HCT116 (cell line): ENCODE measurements at regions not wholly inside any gene's neighbourhood (a gene's known extent, or its start where the extent isn't known, plus 50 kb on each side); places are given as distances from the start of the nearest gene placed in this dataset.

Source experiments
- CTCF ChIP-seq, 3 experiments: fragments of 200-600 bp in 1 of 3; sonication (generic) in 1 of 3; IDR thresholded peaks in 2 of 3; conservative IDR thresholded peaks in 1 of 3; 2 replicates each; pipeline ENCODE4 v1.5.1; 2012 to 2017; ENCODE audit warnings: low read depth in 2 of 3, low read length in 2 of 3, antibody characterized with exemption in 1 of 3, borderline replicate concordance in 1 of 3, control low read depth in 1 of 3, mild to moderate bottlenecking in 1 of 3, mixed read lengths in 1 of 3, mixed run types in 1 of 3, moderate library complexity in 1 of 3; ENCODE audit not compliant: insufficient read depth in 1 of 3
- EGR1 ChIP-seq: IDR thresholded peaks from 2 replicates; pipeline ENCODE4 v1.6.1; 2012; ENCODE audit warnings: low read depth
- EZH2 ChIP-seq: fragments of 200-600 bp; sonication (generic); IDR thresholded peaks from 2 replicates; pipeline ENCODE4 v1.6.1; 2017; ENCODE audit warnings: antibody characterized with exemption, mixed run types
- JUND ChIP-seq: IDR thresholded peaks from 2 replicates; pipeline ENCODE4 v1.6.1; 2012
- POLR2A ChIP-seq: IDR thresholded peaks from 2 replicates; pipeline ENCODE4 v1.7.0; 2011; ENCODE audit warnings: borderline replicate concordance; ENCODE audit not compliant: insufficient read depth, insufficient read length; ENCODE audit errors: extremely low read depth
- POLR2AphosphoS5 ChIP-seq: IDR thresholded peaks from 2 replicates; pipeline ENCODE4 v1.6.1; 2011; ENCODE audit warnings: mild to moderate bottlenecking, low read depth, low read length, moderate library complexity
- RAD21 ChIP-seq: IDR thresholded peaks from 2 replicates; pipeline ENCODE4 v1.6.1; 2012; ENCODE audit warnings: low read depth, mild to moderate bottlenecking

GRCh38 chr2:144324446-144325045 lies 195.4 kb downstream of the ZEB2 start:
- TF ChIP-seq EZH2 (no peak), POLR2A (no peak), POLR2AphosphoS5 (no peak), JUND (no peak), RAD21 (no peak), CTCF (IDR thresholded peaks at IDR 0.05 in 2 of 3, conservative IDR thresholded peaks at IDR 0.05 in 1 of 3; ENCODE audit: borderline replicate concordance in 1 of 3, insufficient read depth in 1 of 3, low read depth in 2 of 3, low read length in 2 of 3) (no peak), EGR1 (no peak)
